ENCODE measurements at regions not wholly inside any gene's neighbourhood (a gene's known extent, or its start where the extent isn't known, plus 50 kb on each side); places are given as distances from the start of the nearest gene placed in this dataset.

DNA sequence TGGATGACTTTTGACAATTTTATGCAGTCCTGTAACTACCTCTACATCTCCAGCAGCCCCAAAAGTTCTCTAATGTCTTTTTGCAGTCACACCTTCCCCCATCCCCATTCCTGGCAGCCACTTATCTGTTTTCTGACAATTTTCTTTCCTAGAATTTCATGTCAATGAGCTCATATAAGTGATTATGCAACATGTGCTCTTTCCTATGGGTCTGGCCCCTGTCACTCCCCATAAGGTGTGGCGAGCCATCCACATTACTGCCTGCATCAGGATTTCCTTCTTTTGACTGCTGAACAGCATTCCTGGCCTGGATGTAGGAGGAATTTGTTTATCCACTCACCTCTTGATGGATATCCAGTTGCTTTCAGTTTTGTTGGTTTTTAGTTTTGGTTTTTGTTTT lies 146.7 kb upstream of the MGMT start:
- H3K4me3 ChIP-seq (ENCODE audit: low read depth, low read length), result no peak overlapping the region
- TF ChIP-seq, protein P1, sequence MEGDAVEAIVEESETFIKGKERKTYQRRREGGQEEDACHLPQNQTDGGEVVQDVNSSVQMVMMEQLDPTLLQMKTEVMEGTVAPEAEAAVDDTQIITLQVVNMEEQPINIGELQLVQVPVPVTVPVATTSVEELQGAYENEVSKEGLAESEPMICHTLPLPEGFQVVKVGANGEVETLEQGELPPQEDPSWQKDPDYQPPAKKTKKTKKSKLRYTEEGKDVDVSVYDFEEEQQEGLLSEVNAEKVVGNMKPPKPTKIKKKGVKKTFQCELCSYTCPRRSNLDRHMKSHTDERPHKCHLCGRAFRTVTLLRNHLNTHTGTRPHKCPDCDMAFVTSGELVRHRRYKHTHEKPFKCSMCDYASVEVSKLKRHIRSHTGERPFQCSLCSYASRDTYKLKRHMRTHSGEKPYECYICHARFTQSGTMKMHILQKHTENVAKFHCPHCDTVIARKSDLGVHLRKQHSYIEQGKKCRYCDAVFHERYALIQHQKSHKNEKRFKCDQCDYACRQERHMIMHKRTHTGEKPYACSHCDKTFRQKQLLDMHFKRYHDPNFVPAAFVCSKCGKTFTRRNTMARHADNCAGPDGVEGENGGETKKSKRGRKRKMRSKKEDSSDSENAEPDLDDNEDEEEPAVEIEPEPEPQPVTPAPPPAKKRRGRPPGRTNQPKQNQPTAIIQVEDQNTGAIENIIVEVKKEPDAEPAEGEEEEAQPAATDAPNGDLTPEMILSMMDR (IDR thresholded peaks at IDR 0.05; ENCODE audit: insufficient read depth, low read length), result no peak
- DNase-seq (ENCODE audit: low read depth), result no peak

DNA sequence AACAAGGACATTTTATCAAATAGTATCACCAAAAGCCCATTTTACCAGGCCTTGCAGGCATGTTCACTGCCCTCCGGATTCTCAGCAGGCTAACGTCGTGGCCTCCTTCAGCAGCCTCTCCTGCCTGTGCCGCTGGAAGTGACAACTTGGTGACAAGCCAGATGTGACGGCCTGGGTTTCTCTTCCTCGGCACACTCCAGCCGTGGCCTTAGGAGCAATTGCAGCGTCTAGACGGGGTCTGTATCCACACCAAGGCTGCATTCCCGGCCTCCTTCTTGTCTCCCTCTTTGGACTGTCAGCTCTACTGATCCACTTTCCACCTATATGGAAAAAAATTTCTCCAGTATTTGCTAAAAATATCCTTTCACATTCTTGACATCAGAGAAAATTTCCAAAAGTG lies 145.3 kb upstream of the MGMT start:
- H3K4me3 ChIP-seq (ENCODE audit: low read depth, low read length), result no peak overlapping the region
- no peak for DNase-seq (ENCODE audit: low read depth)
- TF ChIP-seq, protein P1 (IDR thresholded peaks at IDR 0.05; ENCODE audit: insufficient read depth, low read length), result no peak

DNA sequence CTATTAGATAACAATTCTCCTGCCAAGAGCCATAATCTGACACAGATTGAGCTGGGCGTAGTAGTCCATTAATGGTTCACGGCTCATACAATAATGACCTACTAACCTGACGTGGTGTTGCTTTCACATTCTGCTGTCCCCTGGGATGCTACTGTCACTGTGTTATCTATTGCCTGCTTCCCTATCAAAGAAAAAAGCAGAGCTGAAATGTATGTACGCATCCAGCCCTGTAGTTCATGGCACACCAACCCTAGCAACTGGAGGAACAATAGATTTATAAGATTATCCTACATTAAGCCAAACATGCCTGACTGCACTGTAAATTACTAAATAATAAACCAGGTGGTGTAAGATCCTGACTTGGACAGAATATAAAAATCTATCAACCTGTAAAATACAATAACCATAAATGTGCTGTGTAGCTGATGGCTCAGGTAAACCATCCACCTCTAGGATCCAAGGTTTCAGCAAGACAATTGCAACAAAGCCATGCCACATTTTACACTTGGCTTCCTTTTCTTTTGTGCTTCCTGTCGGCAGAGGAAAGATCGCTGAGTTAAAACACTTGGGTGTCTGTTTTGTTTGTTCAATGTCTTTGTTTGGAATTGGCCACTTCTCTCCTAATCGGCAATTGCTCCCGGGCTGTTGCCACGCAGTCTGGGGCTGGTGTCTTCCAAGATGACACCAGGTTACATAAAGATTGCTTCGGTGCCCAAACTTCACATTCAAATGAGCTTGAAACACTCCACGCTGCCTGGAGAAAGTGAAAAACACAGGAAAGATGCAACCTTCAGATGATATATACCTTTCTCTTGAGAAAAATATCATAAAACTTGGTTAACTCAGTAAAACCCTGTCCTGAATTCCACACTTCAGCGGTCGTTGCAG lies 143.9 kb upstream of the MGMT start:
- no peak overlapping the region for H3K4me3 ChIP-seq (ENCODE audit: low read depth, low read length)
- no peak for DNase-seq (ENCODE audit: low read depth)
- TF ChIP-seq, protein P1 (IDR thresholded peaks at IDR 0.05; ENCODE audit: insufficient read depth, low read length), result no peak

DNA sequence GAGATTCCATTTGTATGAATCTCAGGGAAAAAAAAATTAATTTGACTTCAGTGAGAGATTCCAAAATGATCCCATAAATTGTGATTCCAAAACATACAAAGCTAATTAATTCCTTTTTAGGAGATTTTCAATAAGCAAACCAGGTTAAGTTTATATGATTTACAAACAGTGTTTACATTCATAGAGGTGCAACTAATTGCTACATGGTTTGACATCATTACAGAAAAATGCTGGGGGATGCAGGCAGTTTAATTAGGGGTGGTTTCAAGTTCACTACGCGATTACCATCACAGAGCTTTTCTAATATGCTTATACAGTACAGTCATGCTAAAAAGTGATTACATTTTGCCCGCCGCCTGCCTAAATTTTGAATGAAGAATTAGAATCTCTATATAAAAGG lies 143.2 kb upstream of the MGMT start:
- TF ChIP-seq, protein P1 (IDR thresholded peaks at IDR 0.05; ENCODE audit: insufficient read depth, low read length), result no peak
- H3K4me3 ChIP-seq (ENCODE audit: low read depth, low read length), result no peak overlapping the region
- no peak for DNase-seq (ENCODE audit: low read depth)

DNA sequence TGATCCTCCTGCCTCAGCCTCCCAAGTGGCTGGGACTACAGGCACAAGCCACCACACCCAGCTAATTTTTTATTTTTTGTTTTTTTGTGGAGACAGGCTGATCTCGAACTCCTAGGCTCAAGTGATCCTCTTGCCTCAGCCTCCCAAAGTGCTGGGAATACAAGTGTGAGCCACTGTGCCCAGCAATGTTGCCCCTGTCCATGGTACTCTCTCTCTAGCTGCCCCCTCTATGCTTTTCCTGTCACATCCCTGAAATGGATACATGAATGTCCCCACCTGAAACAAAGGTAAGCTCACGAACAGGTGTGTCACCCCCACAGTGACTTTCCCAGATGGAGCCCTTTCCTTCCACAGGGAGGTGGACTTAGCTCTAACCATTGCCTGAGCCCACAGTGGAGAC lies 141.1 kb upstream of the MGMT start:
- TF ChIP-seq, protein P1 (IDR thresholded peaks at IDR 0.05; ENCODE audit: insufficient read depth, low read length), result no peak
- no peak for DNase-seq (ENCODE audit: low read depth)
- no peak overlapping the region for H3K4me3 ChIP-seq (ENCODE audit: low read depth, low read length)

DNA sequence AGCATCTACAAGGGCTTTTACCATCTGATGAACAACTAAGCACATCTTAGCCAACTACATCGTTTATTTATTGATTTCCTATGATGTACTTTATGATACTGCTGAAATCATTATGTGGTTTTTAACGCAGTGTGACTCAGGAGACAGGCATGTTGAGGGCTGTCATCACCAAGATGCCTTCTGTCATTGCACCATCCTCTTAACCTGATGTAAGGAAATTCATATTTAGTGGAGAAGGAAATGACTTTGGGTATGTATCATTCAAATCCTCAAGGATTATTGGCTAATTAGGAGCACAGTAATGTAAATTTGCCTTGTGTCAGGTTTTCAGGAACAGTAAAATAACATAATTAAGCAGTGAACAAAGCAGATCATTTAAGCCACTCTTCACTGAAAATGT lies 138.5 kb upstream of the MGMT start:
- DNase-seq (ENCODE audit: low read depth), result no peak
- TF ChIP-seq, protein P1 (IDR thresholded peaks at IDR 0.05; ENCODE audit: insufficient read depth, low read length), result no peak
- H3K4me3 ChIP-seq (ENCODE audit: low read depth, low read length), result no peak overlapping the region

Data from fibroblast of the aortic adventitia (primary cell).